ENCODE measurements at regions not wholly inside any gene's neighbourhood (a gene's known extent, or its start where the extent isn't known, plus 50 kb on each side); places are given as distances from the start of the nearest gene placed in this dataset.
A peak's percentile ranks its signal among the peaks of the same experiment; 100 is the strongest.
"Not testable (repeated sequence)": the region's sequence is repeated elsewhere in the genome, so short reads cannot be mapped to it uniquely, and the experiment has no call there.

DNA sequence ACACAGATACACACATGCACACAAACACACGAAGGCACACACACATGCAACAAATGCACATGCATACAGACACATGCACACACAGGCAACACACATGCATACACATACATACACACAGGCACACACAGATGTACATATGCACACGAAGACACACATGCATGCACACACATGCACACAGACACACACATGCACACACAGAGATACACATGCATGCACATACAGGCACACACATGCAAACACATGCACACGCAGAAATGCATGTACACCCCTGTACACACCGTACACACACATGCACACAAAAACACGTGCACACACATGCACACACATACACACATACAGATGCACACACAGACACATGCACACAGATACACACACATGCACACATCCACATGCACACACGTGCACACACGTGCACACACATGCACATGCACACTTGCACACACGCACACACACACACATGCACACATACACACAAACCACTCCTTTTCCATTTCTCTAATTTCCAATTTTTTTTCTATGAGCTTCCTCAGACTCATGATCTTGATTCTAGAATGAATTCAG lies 63.3 kb upstream of the CCZ1B start:
- no peak overlapping the region for H3K4me3 ChIP-seq (ENCODE audit: low read depth, low read length)
- H3K9me3 ChIP-seq = no peaks in the 10 kb centered on the region
- CTCF ChIA-PET = no interaction called here
- peaks cover 4% of the 10 kb centered on the region for H3K27me3 Mint-ChIP-seq (ENCODE audit: insufficient read depth, unreplicated experiment)
- no peak for DNase-seq
- no peaks in the 10 kb centered on the region for H3K36me3 Mint-ChIP-seq (ENCODE audit: insufficient read depth, unreplicated experiment)
- H3K4me1 ChIP-seq = no peaks in the 10 kb centered on the region
- no peaks in the 10 kb centered on the region for H3K27me3 ChIP-seq (replicated peaks; ENCODE audit: control insufficient read depth, insufficient read depth, low read length)
- H3K27ac Mint-ChIP-seq (ENCODE audit: unreplicated experiment) = no peak overlapping the region
- BruUV-seq (replicated peaks) = no TSS peak
- TF ChIP-seq, protein P1, sequence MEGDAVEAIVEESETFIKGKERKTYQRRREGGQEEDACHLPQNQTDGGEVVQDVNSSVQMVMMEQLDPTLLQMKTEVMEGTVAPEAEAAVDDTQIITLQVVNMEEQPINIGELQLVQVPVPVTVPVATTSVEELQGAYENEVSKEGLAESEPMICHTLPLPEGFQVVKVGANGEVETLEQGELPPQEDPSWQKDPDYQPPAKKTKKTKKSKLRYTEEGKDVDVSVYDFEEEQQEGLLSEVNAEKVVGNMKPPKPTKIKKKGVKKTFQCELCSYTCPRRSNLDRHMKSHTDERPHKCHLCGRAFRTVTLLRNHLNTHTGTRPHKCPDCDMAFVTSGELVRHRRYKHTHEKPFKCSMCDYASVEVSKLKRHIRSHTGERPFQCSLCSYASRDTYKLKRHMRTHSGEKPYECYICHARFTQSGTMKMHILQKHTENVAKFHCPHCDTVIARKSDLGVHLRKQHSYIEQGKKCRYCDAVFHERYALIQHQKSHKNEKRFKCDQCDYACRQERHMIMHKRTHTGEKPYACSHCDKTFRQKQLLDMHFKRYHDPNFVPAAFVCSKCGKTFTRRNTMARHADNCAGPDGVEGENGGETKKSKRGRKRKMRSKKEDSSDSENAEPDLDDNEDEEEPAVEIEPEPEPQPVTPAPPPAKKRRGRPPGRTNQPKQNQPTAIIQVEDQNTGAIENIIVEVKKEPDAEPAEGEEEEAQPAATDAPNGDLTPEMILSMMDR (IDR thresholded peaks at IDR 0.05; ENCODE audit: insufficient read depth in 1 of 2, low read depth in 1 of 2, low read length in 1 of 2, severe bottlenecking in 1 of 2, unreplicated experiment in 1 of 2) = no peak
- peaks cover 16% of the 10 kb centered on the region for H3K9me3 Mint-ChIP-seq (ENCODE audit: unreplicated experiment)
- no peaks in the 10 kb centered on the region for H3K36me3 ChIP-seq (ENCODE audit: control insufficient read depth, insufficient read depth, low read length)
- H3K4me3 Mint-ChIP-seq (ENCODE audit: unreplicated experiment) = no peak overlapping the region
- intact Hi-C loops (cut with micrococcal nuclease; ENCODE audit: unreplicated experiment) = no loop called here
- no peaks in the 10 kb centered on the region for H3K4me1 Mint-ChIP-seq (ENCODE audit: low read depth, unreplicated experiment)
- POLR2A ChIA-PET = no interaction called here

DNA sequence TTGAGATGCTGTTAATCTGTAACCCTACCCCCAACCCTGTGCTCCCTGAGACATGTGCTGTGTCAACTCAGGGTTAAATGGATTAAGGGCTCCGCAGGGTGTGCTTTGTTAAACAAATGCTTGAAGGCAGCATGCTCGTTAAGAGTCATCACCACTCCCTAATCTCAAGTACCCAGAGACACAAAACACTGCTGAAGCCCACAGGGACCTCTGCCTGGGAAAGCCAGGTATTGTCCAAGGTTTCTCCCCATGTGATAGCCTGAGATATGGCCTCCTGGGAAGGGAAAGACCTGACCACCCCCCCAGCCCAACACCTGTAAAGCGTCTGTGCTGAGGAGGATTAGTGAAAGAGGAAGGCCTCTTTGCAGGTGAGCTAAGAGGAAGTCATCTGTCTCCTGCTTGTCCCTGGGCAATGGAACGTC lies 76.0 kb upstream of the CCZ1B start:
- intact Hi-C loops (cut with micrococcal nuclease; ENCODE audit: unreplicated experiment); H3K4me1 ChIP-seq; H3K4me3 Mint-ChIP-seq (ENCODE audit: unreplicated experiment); H3K27me3 Mint-ChIP-seq (ENCODE audit: insufficient read depth, unreplicated experiment); POLR2A ChIA-PET; BruUV-seq (replicated peaks); H3K27ac Mint-ChIP-seq (ENCODE audit: unreplicated experiment); H3K9me3 ChIP-seq; H3K9me3 Mint-ChIP-seq (ENCODE audit: unreplicated experiment); H3K4me1 Mint-ChIP-seq (ENCODE audit: low read depth, unreplicated experiment); H3K27me3 ChIP-seq (replicated peaks; ENCODE audit: control insufficient read depth, insufficient read depth, low read length); H3K36me3 Mint-ChIP-seq (ENCODE audit: insufficient read depth, unreplicated experiment); H3K36me3 ChIP-seq (ENCODE audit: control insufficient read depth, insufficient read depth, low read length); CTCF ChIA-PET; H3K4me3 ChIP-seq (ENCODE audit: low read depth, low read length): not testable (repeated sequence)
- DNase-seq = peak; percentile 21 to 46

DNA sequence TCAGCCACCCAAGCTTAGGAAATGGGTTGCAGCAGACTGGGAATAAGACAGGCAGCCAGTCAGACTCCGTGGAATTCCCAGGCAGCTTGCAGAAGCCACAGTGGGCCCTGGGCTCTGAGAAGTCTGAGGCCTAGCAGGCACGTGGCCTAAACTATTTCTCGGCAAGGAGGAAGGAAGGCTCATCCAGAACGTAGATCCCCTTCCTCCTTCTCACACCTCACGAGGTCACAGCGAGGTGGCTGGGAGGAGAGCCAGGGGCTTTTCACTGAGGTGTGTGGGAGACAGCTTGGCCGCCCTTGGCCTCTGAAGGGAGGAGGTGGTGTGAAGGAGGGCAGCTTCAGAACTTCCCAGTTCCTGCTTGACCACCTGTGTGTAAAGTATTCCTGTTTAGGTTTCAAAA lies 77.2 kb upstream of the CCZ1B start:
- CTCF ChIA-PET; DNase-seq; POLR2A ChIA-PET; H3K27me3 Mint-ChIP-seq (ENCODE audit: insufficient read depth, unreplicated experiment); H3K4me3 ChIP-seq (ENCODE audit: low read depth, low read length); H3K4me1 ChIP-seq; BruUV-seq (replicated peaks); H3K4me3 Mint-ChIP-seq (ENCODE audit: unreplicated experiment); H3K27me3 ChIP-seq (replicated peaks; ENCODE audit: control insufficient read depth, insufficient read depth, low read length); H3K36me3 Mint-ChIP-seq (ENCODE audit: insufficient read depth, unreplicated experiment); H3K9me3 Mint-ChIP-seq (ENCODE audit: unreplicated experiment); H3K9me3 ChIP-seq; H3K27ac Mint-ChIP-seq (ENCODE audit: unreplicated experiment); H3K36me3 ChIP-seq (ENCODE audit: control insufficient read depth, insufficient read depth, low read length); intact Hi-C loops (cut with micrococcal nuclease; ENCODE audit: unreplicated experiment); H3K4me1 Mint-ChIP-seq (ENCODE audit: low read depth, unreplicated experiment): not testable (repeated sequence)

DNA sequence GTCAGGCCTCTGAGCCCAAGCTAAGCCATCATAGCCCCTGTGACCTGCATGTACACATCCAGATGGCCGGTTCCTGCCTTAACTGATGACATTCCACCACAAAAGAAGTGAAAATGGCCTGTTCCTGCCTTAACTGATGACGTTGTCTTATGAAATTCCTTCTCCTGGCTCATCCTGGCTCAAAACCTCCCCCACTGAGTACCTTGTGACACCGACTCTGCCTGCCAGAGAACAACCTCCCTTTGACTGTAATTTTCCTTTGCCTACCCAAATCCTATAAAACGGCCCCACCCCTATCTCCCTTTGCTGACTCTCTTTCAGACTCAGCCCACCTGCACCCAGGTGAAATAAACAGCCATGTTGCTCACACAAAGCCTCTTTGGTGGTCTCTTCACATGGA lies 77.7 kb upstream of the CCZ1B start:
- BruUV-seq (replicated peaks); H3K4me3 Mint-ChIP-seq (ENCODE audit: unreplicated experiment); H3K9me3 ChIP-seq; H3K27me3 ChIP-seq (replicated peaks; ENCODE audit: control insufficient read depth, insufficient read depth, low read length); H3K4me3 ChIP-seq (ENCODE audit: low read depth, low read length); POLR2A ChIA-PET; H3K9me3 Mint-ChIP-seq (ENCODE audit: unreplicated experiment); CTCF ChIA-PET; H3K4me1 Mint-ChIP-seq (ENCODE audit: low read depth, unreplicated experiment); H3K36me3 Mint-ChIP-seq (ENCODE audit: insufficient read depth, unreplicated experiment); H3K27me3 Mint-ChIP-seq (ENCODE audit: insufficient read depth, unreplicated experiment); H3K36me3 ChIP-seq (ENCODE audit: control insufficient read depth, insufficient read depth, low read length); DNase-seq; intact Hi-C loops (cut with micrococcal nuclease; ENCODE audit: unreplicated experiment); H3K27ac Mint-ChIP-seq (ENCODE audit: unreplicated experiment); H3K4me1 ChIP-seq: not testable (repeated sequence)
